Esophagus squamous epithelium (tissue), 5 donors: ENCODE measurements at regions not wholly inside any gene's neighbourhood (a gene's known extent, or its start where the extent isn't known, plus 50 kb on each side); places are given as distances from the start of the nearest gene placed in this dataset.

ENCODE experiments used
- DNase-seq: peaks from one replicate; lab custom pipeline; 2025; lab: John Stamatoyannopoulos, UW
- H3K27ac ChIP-seq, 4 donors: fragments of 200-600 bp; sonication (generic); one replicate each; pipeline ENCODE4 v1.5.1; 2016 to 2019; ENCODE audit warnings: mild to moderate bottlenecking in 1 of 4
- H3K27me3 ChIP-seq, 4 donors: fragments of 200-600 bp; sonication (generic); 1 replicate in 3 of 4; 2 replicates in 1 of 4; pipeline versions ENCODE4 v1.5.1 to v1.6.0; 2017 to 2021; ENCODE audit warnings: antibody characterized with exemption in 1 of 4
- H3K36me3 ChIP-seq, 3 donors: fragments of 200-600 bp; sonication (generic); one replicate each; pipeline ENCODE4 v1.5.1; 2016 to 2019
- H3K4me1 ChIP-seq, 3 donors: fragments of 200-600 bp; sonication (generic); one replicate each; pipeline ENCODE4 v1.5.1; 2017 to 2019
- H3K4me3 ChIP-seq, 4 donors: fragments of 200-600 bp; sonication (generic); 1 replicate in 3 of 4; 2 replicates in 1 of 4; pipeline ENCODE4 v1.5.1; 2016 to 2019; ENCODE audit warnings: mild to moderate bottlenecking in 2 of 4, moderate library complexity in 1 of 4
- H3K9me3 ChIP-seq, 3 donors: fragments of 200-600 bp; sonication (generic); one replicate each; pipeline ENCODE4 v1.5.1; 2016 to 2019
- POLR2A ChIP-seq, 4 donors: fragments of 450-650 bp; IDR thresholded peaks; one replicate each; pipeline ENCODE4 v1.6.1; 2017; ENCODE audit warnings: antibody characterized with exemption in 4 of 4, mild to moderate bottlenecking in 4 of 4, moderate library complexity in 3 of 4
- WGBS, 2 donors: methylation state at CpG; one replicate each; pipeline ENCODE4 v1.1.5; 2018; 5-methylcytosine and 5-hydroxymethylcytosine counted together
- intact Hi-C: fragments of 100-400 bp; cut with DNase I; formaldehyde crosslinking; loops from one replicate; pipeline ENCODE4 v1.15.0; 2022
- TF ChIP-seq, protein P1 (sequence below), 6 experiments: fragments of 450-650 bp in 4 of 6; fragments of 200-600 bp in 2 of 6; sonication (generic) in 2 of 6; IDR thresholded peaks; one replicate each; pipeline ENCODE4 v1.5.1; 2016 to 2019; ENCODE audit warnings: antibody characterized with exemption in 6 of 6, mild to moderate bottlenecking in 4 of 6, moderate library complexity in 4 of 6
- donor health status: DM: yes; HTN: yes; CAD: no.

DNA sequence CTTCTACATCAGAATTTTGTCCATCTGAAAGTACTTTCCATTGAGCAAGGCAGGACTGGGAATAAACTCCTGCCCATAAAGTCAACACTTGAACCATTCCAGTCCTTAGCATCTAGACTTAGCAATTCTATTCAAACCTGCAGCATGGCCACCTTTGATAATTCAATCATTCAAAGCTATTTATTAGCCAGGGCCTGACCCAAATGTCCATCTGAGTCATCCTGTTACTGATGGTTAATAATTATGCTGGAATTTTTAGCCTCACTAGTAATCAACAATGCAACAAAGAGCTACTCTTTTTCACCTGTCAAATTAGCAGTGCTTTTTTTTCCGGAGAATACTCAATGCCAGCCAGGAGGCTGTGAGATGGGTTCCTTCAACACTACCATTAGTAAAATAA lies 72.7 kb upstream of the SNRK start:
- no peak for DNase-seq
- WGBS, 2 donors, result 44 to 47% methylated on average over 1 of the region's 1 CpG
- H3K4me1 ChIP-seq, result peaks cover 0 to 11% (median 0%) of the 10 kb centered on the region in 3 donors
- intact Hi-C loops, result no loop called here
- H3K4me3 ChIP-seq, result no peak overlapping the region
- TF ChIP-seq POLR2A (IDR thresholded peaks at IDR 0.05), result no peak
- TF ChIP-seq, protein P1, sequence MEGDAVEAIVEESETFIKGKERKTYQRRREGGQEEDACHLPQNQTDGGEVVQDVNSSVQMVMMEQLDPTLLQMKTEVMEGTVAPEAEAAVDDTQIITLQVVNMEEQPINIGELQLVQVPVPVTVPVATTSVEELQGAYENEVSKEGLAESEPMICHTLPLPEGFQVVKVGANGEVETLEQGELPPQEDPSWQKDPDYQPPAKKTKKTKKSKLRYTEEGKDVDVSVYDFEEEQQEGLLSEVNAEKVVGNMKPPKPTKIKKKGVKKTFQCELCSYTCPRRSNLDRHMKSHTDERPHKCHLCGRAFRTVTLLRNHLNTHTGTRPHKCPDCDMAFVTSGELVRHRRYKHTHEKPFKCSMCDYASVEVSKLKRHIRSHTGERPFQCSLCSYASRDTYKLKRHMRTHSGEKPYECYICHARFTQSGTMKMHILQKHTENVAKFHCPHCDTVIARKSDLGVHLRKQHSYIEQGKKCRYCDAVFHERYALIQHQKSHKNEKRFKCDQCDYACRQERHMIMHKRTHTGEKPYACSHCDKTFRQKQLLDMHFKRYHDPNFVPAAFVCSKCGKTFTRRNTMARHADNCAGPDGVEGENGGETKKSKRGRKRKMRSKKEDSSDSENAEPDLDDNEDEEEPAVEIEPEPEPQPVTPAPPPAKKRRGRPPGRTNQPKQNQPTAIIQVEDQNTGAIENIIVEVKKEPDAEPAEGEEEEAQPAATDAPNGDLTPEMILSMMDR (IDR thresholded peaks at IDR 0.05), result no peak
- H3K27me3 ChIP-seq, result no peaks in the 10 kb centered on the region
- no peak overlapping the region for H3K27ac ChIP-seq
- H3K36me3 ChIP-seq, result no peaks in the 10 kb centered on the region
- no peaks in the 10 kb centered on the region for H3K9me3 ChIP-seq

DNA sequence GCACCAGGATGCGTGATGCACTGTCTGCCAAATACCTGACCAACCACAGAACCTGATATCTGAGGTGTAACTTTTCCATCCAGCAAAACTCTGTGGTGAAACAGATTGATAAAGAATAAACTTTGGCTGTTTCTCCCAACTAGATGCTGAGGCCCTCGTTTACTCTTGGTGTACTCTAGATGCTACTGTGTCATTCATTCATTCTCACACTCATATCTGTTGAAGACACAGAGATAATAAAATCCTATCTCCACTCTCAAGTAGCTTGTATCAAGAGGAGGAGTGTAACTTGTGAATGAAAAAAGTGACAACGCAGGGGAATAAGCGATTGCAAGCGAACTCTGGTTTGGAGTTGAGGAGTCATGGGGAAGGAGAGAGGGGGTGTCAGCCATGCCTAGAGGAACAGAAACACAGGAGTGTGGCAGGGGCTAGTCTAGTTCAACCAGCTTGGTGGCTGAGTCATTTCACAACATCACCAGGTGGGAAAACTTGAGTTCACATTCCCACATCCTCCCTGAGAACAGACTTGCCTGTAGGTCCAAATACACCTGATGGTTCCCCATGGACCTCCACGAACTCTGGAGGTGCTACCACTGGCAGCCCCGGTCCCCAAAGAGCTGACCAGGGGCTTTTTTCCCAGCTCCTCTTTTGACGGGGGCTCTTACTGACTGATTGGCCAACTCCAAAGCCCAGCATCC lies 73.3 kb upstream of the SNRK start:
- DNase-seq, result no peak
- Histone ChIP-seq H3K36me3 (no peaks in the 10 kb centered on the region), H3K27me3 (no peaks in the 10 kb centered on the region), H3K27ac (no peak overlapping the region), H3K4me3 (no peak overlapping the region), H3K4me1 (peaks cover 0 to 11% (median 0%) of the 10 kb centered on the region in 3 donors), H3K9me3 (no peaks in the 10 kb centered on the region)
- intact Hi-C loops, result no loop called here
- TF ChIP-seq, protein P1 (IDR thresholded peaks at IDR 0.05), result no peak
- no peak for TF ChIP-seq POLR2A (IDR thresholded peaks at IDR 0.05)
- WGBS, 2 donors, result 81 to 82% methylated on average over 8 of the region's 8 CpGs

DNA sequence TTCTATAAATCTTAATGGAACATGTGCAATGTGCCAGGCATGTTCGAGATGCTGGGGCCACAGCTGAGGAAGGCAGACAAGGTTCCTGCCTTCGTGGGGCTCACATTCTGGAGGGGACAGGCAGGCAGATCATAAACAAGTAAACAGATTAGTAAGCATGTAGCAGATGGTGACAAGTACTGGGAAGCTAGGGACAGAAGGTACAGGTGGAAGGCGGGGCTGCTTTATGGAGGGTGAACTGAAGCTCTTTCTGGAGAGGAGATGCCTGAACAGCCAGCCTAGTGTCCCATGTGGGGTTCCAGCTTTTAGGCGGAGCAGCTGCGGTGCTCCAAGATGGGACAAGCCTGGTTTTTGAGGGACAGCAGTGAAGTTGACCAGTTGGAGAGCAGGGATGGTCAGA lies 74.7 kb upstream of the SNRK start:
- no peak for DNase-seq
- whole genome bisulfite sequencing, 2 donors, result 78 to 87% methylated on average over 5 of the region's 5 CpGs
- Histone ChIP-seq H3K9me3 (no peaks in the 10 kb centered on the region), H3K27ac (no peak overlapping the region), H3K4me1 (peaks cover 0 to 11% (median 0%) of the 10 kb centered on the region in 3 donors), H3K36me3 (no peaks in the 10 kb centered on the region), H3K4me3 (no peak overlapping the region), H3K27me3 (peaks cover 0 to 2% (median 0%) of the 10 kb centered on the region in 4 donors)
- intact Hi-C loops, result no loop called here
- no peak for TF ChIP-seq POLR2A (IDR thresholded peaks at IDR 0.05)
- TF ChIP-seq, protein P1 (IDR thresholded peaks at IDR 0.05), result no peak

DNA sequence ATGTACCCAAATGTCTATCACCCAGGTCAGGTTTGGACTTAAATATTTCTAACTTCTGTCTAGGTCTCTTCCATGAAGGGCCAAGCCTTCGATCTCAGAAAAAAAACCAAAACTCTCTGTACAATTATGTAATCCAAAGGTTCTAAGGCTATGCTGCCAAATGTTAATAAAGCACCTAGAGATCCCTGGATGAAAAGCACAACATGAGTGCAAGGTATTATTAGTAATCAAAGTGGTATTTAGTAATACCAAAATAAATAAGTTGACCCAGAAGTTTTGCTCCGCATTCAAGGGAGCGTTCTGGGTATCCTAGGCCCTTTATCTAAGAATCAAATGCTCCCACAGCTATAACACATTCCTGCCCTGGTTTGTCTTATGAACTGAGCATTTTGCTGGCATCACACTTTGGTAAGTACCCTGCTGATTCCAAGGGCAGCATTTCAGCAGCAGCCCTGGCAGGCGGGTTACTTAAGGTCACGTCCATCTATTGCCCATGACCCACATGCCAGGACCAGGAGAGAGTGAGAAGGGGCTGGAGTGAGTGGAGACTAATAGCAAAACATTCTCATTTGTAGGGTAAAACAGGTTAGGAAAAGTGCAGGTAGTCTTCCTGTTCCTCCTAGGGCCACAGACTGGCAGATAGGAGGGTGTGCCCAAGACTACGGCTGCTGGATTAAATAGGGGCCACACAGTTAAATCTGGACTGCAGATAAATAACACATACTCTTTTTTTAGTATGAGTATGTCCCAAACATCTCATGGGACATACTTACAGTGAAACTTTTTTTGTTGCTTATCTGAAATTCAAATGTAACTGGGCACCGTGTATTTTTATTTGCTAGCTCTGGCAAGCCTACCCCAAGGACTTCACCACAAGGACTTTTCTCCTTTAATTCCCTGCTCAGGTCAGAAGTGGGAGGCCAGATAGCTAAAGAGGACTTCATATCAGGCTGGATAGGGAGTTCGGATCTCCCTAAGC lies 76.0 kb upstream of the SNRK start:
- Histone ChIP-seq H3K4me3 (no peak overlapping the region), H3K9me3 (no peaks in the 10 kb centered on the region), H3K27me3 (peaks cover 0 to 3% (median 0%) of the 10 kb centered on the region in 4 donors), H3K36me3 (no peaks in the 10 kb centered on the region), H3K4me1 (peaks cover 0 to 11% (median 0%) of the 10 kb centered on the region in 3 donors), H3K27ac (no peak overlapping the region)
- no peak for DNase-seq
- TF ChIP-seq, protein P1 (IDR thresholded peaks at IDR 0.05), result no peak
- TF ChIP-seq POLR2A (IDR thresholded peaks at IDR 0.05), result no peak
- intact Hi-C loops, result no loop called here
- WGBS, 2 donors, result 87 to 89% methylated on average over 8 of the region's 8 CpGs
